Colonic mucosa (tissue), 4 donors: ENCODE measurements at regions not wholly inside any gene's neighbourhood (a gene's known extent, or its start where the extent isn't known, plus 50 kb on each side); places are given as distances from the start of the nearest gene placed in this dataset.

ENCODE experiments used
- DNase-seq: peaks from one replicate; pipeline ENCODE4 v3.0.0-alpha.2; 2020
- H3K27ac ChIP-seq: fragments of 200-600 bp; one replicate; pipeline ENCODE4 v1.8.0; 2021
- H3K27me3 ChIP-seq: fragments of 200-600 bp; one replicate; pipeline ENCODE4 v1.8.0; 2021
- H3K36me3 ChIP-seq: fragments of 200-600 bp; one replicate; pipeline ENCODE4 v1.8.0; 2021
- H3K4me1 ChIP-seq: fragments of 200-600 bp; one replicate; pipeline ENCODE4 v1.8.0; 2021; ENCODE audit warnings: mild to moderate bottlenecking
- H3K4me3 ChIP-seq: fragments of 200-600 bp; one replicate; pipeline ENCODE4 v1.8.0; 2021
- H3K9ac ChIP-seq, 2 donors: one replicate each; pipeline ENCODE4 v1.7.0; 2013; ENCODE audit warnings: control low read depth in 2 of 2, low read depth in 2 of 2, low read length in 2 of 2
- H3K9me3 ChIP-seq: fragments of 200-600 bp; one replicate; pipeline ENCODE4 v1.8.0; 2021
- CTCF ChIP-seq: fragments of 200-600 bp; IDR thresholded peaks from one replicate; pipeline ENCODE4 v1.8.0; 2022; ENCODE audit warnings: antibody characterized with exemption, mild to moderate bottlenecking
- intact Hi-C: fragments of 100-400 bp; cut with DNase I; formaldehyde crosslinking; loops from one replicate; pipeline ENCODE4 v1.14.1; 2022
- donor health status: healthy.
- donor health status: DM: no; HTN: no; CAD: no.
- donor health status: DM: no; HTN: no; CAD: no.

- H3K9ac ChIP-seq = no peak overlapping the region
- no peaks in the 10 kb centered on the region for H3K4me1 ChIP-seq
- DNase-seq = no peak
- H3K36me3 ChIP-seq = no peaks in the 10 kb centered on the region
- no peak for TF ChIP-seq CTCF
- H3K9me3 ChIP-seq = no peaks in the 10 kb centered on the region
- no peak overlapping the region for H3K4me3 ChIP-seq
- no peaks in the 10 kb centered on the region for H3K27me3 ChIP-seq
- no peak overlapping the region for H3K27ac ChIP-seq
- intact Hi-C loops = no loop called here
These were observed 104.1 kb downstream of the GAS1 start for GRCh38 chr9:86843206-86843605.

- H3K36me3 ChIP-seq = no peaks in the 10 kb centered on the region
- H3K9ac ChIP-seq = no peak overlapping the region
- H3K27ac ChIP-seq = no peak overlapping the region
- DNase-seq = no peak
- intact Hi-C loops = no loop called here
- TF ChIP-seq CTCF = no peak
- no peaks in the 10 kb centered on the region for H3K9me3 ChIP-seq
- H3K4me3 ChIP-seq = no peak overlapping the region
- H3K27me3 ChIP-seq = no peaks in the 10 kb centered on the region
- H3K4me1 ChIP-seq = no peaks in the 10 kb centered on the region
These were observed 104.7 kb downstream of the GAS1 start for GRCh38 chr9:86842573-86842972.

GRCh38 chr9:86839522-86839921 lies 107.8 kb downstream of the GAS1 start:
- Histone ChIP-seq H3K27me3 (no peaks in the 10 kb centered on the region), H3K9me3 (no peaks in the 10 kb centered on the region), H3K4me3 (no peak overlapping the region), H3K4me1 (no peaks in the 10 kb centered on the region), H3K9ac (no peak overlapping the region), H3K36me3 (no peaks in the 10 kb centered on the region), H3K27ac (no peak overlapping the region)
- intact Hi-C loops = no loop called here
- no peak for TF ChIP-seq CTCF
- no peak for DNase-seq

GRCh38 chr9:86838519-86839497 lies 108.5 kb downstream of the GAS1 start:
- DNase-seq = no peak
- no peak overlapping the region for H3K27ac ChIP-seq
- H3K36me3 ChIP-seq = no peaks in the 10 kb centered on the region
- no peaks in the 10 kb centered on the region for H3K4me1 ChIP-seq
- no peak overlapping the region for H3K9ac ChIP-seq
- intact Hi-C loops = no loop called here
- TF ChIP-seq CTCF = no peak
- no peak overlapping the region for H3K4me3 ChIP-seq
- no peaks in the 10 kb centered on the region for H3K27me3 ChIP-seq
- H3K9me3 ChIP-seq = no peaks in the 10 kb centered on the region

GRCh38 chr9:86837345-86837744 lies 110.0 kb downstream of the GAS1 start:
- no peak for TF ChIP-seq CTCF
- H3K9me3 ChIP-seq = no peaks in the 10 kb centered on the region
- H3K36me3 ChIP-seq = no peaks in the 10 kb centered on the region
- H3K27ac ChIP-seq = no peak overlapping the region
- H3K4me3 ChIP-seq = no peak overlapping the region
- no peaks in the 10 kb centered on the region for H3K27me3 ChIP-seq
- DNase-seq = no peak
- no peak overlapping the region for H3K9ac ChIP-seq
- intact Hi-C loops = no loop called here
- no peaks in the 10 kb centered on the region for H3K4me1 ChIP-seq
